ENCODE measurements at regions not wholly inside any gene's neighbourhood (a gene's known extent, or its start where the extent isn't known, plus 50 kb on each side); places are given as distances from the start of the nearest gene placed in this dataset.

- H3K9me3 Mint-ChIP-seq = peaks cover 12 to 15% (median 12%) of the 10 kb centered on the region in 3 donors
- peaks cover 0 to 2% of the 10 kb centered on the region in 2 donors for H3K27me3 Mint-ChIP-seq
- H3K27ac ChIP-seq (ENCODE audit: low read length) = no peak overlapping the region
These were observed 78.4 kb upstream of the CDH11 start for GRCh38 chr16:65200156-65200773.

GRCh38 chr16:65196420-65197075, 74.7 kb upstream of the CDH11 start:
- Mint-ChIP-seq H3K27me3 (peaks cover 0 to 4% of the 10 kb centered on the region in 2 donors), H3K4me3 (no peak overlapping the region), H3K27ac (no peak overlapping the region), H3K4me1 (no peaks in the 10 kb centered on the region), H3K9me3 (peaks cover 9 to 17% (median 12%) of the 10 kb centered on the region in 3 donors), H3K36me3 (no peaks in the 10 kb centered on the region)
- ATAC-seq (replicated peaks in 1 of 4) (no peak), DNase-seq (no peak)
- CTCF ChIA-PET = no interaction called here
- Histone ChIP-seq H3K36me3 (ENCODE audit: control insufficient read depth in 2 of 2, extremely low read depth in 1 of 2, insufficient read depth in 1 of 2, low read length in 1 of 2) (no peaks in the 10 kb centered on the region), H3K27ac (ENCODE audit: low read length) (no peak overlapping the region), H3K27me3 (replicated peaks in 1 of 2; ENCODE audit: control insufficient read depth in 2 of 2, extremely low read depth in 1 of 2, insufficient read depth in 2 of 2, low read length in 1 of 2) (no peaks in the 10 kb centered on the region), H3K4me3 (ENCODE audit: control insufficient read depth in 1 of 2, extremely low read depth in 1 of 2, low read length in 1 of 2) (no peak overlapping the region), H3K4me1 (ENCODE audit: control insufficient read depth in 1 of 2, extremely low read depth in 1 of 2, insufficient read depth in 2 of 2, low read length in 2 of 2) (no peaks in the 10 kb centered on the region), H3K9me3 (no peaks in the 10 kb centered on the region)
- POLR2A ChIA-PET = no interaction called here
- WGBS (ENCODE audit: insufficient coverage) = no CpG with 5 or more reads among the region's 6 CpGs

More at GRCh38 chr16:65200156-65200773, 78.4 kb upstream of the CDH11 start:
- CTCF ChIA-PET = no interaction called here
- Mint-ChIP-seq H3K4me3 (no peak overlapping the region), H3K27ac (no peak overlapping the region), H3K36me3 (no peaks in the 10 kb centered on the region), H3K4me1 (no peaks in the 10 kb centered on the region)
- H3K4me1 ChIP-seq (ENCODE audit: control insufficient read depth in 1 of 2, extremely low read depth in 1 of 2, insufficient read depth in 2 of 2, low read length in 2 of 2) = no peaks in the 10 kb centered on the region
- H3K27me3 ChIP-seq (replicated peaks in 1 of 2; ENCODE audit: control insufficient read depth in 2 of 2, extremely low read depth in 1 of 2, insufficient read depth in 2 of 2, low read length in 1 of 2) = no peaks in the 10 kb centered on the region
- no peaks in the 10 kb centered on the region for H3K9me3 ChIP-seq
- DNase-seq (no peak), ATAC-seq (replicated peaks in 1 of 4) (no peak)
- WGBS (ENCODE audit: insufficient coverage) = 91% methylated on average over 3 of the region's 5 CpGs
- H3K36me3 ChIP-seq (ENCODE audit: control insufficient read depth in 2 of 2, extremely low read depth in 1 of 2, insufficient read depth in 1 of 2, low read length in 1 of 2) = no peaks in the 10 kb centered on the region
- POLR2A ChIA-PET = no interaction called here
- no peak overlapping the region for H3K4me3 ChIP-seq (ENCODE audit: control insufficient read depth in 1 of 2, extremely low read depth in 1 of 2, low read length in 1 of 2)

- H3K4me3 ChIP-seq (ENCODE audit: control insufficient read depth in 1 of 2, extremely low read depth in 1 of 2, low read length in 1 of 2) = no peak overlapping the region
These were observed 74.1 kb upstream of the CDH11 start for GRCh38 chr16:65195998-65196397.

GRCh38 chr16:65185241-65185778, 63.4 kb upstream of the CDH11 start:
- Histone ChIP-seq H3K36me3 (ENCODE audit: control insufficient read depth in 2 of 2, extremely low read depth in 1 of 2, insufficient read depth in 1 of 2, low read length in 1 of 2) (no peaks in the 10 kb centered on the region), H3K4me3 (ENCODE audit: control insufficient read depth in 1 of 2, extremely low read depth in 1 of 2, low read length in 1 of 2) (no peak overlapping the region), H3K4me1 (ENCODE audit: control insufficient read depth in 1 of 2, extremely low read depth in 1 of 2, insufficient read depth in 2 of 2, low read length in 2 of 2) (no peaks in the 10 kb centered on the region), H3K27me3 (replicated peaks in 1 of 2; ENCODE audit: control insufficient read depth in 2 of 2, extremely low read depth in 1 of 2, insufficient read depth in 2 of 2, low read length in 1 of 2) (no peaks in the 10 kb centered on the region), H3K9me3 (no peaks in the 10 kb centered on the region), H3K27ac (ENCODE audit: low read length) (no peak overlapping the region)
- Mint-ChIP-seq H3K36me3 (no peaks in the 10 kb centered on the region), H3K27ac (no peak overlapping the region), H3K27me3 (no peaks in the 10 kb centered on the region), H3K4me3 (no peak overlapping the region), H3K4me1 (no peaks in the 10 kb centered on the region), H3K9me3 (peaks cover 15 to 20% (median 20%) of the 10 kb centered on the region in 3 donors)
- no peak for DNase-seq
- 50% methylated on average over 2 of the region's 3 CpGs for WGBS (ENCODE audit: insufficient coverage)
- CTCF ChIA-PET = no interaction called here
- POLR2A ChIA-PET = no interaction called here
- no peak for ATAC-seq (replicated peaks in 1 of 4)

More at GRCh38 chr16:65195998-65196397, 74.1 kb upstream of the CDH11 start:
- H3K36me3 ChIP-seq (ENCODE audit: control insufficient read depth in 2 of 2, extremely low read depth in 1 of 2, insufficient read depth in 1 of 2, low read length in 1 of 2) = no peaks in the 10 kb centered on the region
- peaks cover 0 to 4% of the 10 kb centered on the region in 2 donors for H3K27me3 Mint-ChIP-seq
- H3K9me3 Mint-ChIP-seq = peaks cover 9 to 17% (median 12%) of the 10 kb centered on the region in 3 donors
- H3K9me3 ChIP-seq = no peaks in the 10 kb centered on the region
- ATAC-seq (replicated peaks in 1 of 4) (no peak), DNase-seq (no peak)
- no CpG with 5 or more reads among the region's 2 CpGs for WGBS (ENCODE audit: insufficient coverage)
- H3K27me3 ChIP-seq (replicated peaks in 1 of 2; ENCODE audit: control insufficient read depth in 2 of 2, extremely low read depth in 1 of 2, insufficient read depth in 2 of 2, low read length in 1 of 2) = no peaks in the 10 kb centered on the region
- no peaks in the 10 kb centered on the region for H3K4me1 ChIP-seq (ENCODE audit: control insufficient read depth in 1 of 2, extremely low read depth in 1 of 2, insufficient read depth in 2 of 2, low read length in 2 of 2)
- no peaks in the 10 kb centered on the region for H3K4me1 Mint-ChIP-seq
- POLR2A ChIA-PET = no interaction called here
- CTCF ChIA-PET = no interaction called here
- H3K36me3 Mint-ChIP-seq = no peaks in the 10 kb centered on the region
- no peak overlapping the region for H3K4me3 Mint-ChIP-seq
- H3K27ac ChIP-seq (ENCODE audit: low read length) = no peak overlapping the region
- H3K27ac Mint-ChIP-seq = no peak overlapping the region

GRCh38 chr16:65181071-65181561, 59.3 kb upstream of the CDH11 start:
- H3K4me1 ChIP-seq (ENCODE audit: control insufficient read depth in 1 of 2, extremely low read depth in 1 of 2, insufficient read depth in 2 of 2, low read length in 2 of 2) = no peaks in the 10 kb centered on the region
- H3K27me3 Mint-ChIP-seq = no peaks in the 10 kb centered on the region
- WGBS (ENCODE audit: insufficient coverage) = no CpG with 5 or more reads among the region's 4 CpGs

GRCh38 chr16:65178151-65178550, 56.3 kb upstream of the CDH11 start:
- Histone ChIP-seq H3K9me3 (no peaks in the 10 kb centered on the region), H3K4me1 (ENCODE audit: control insufficient read depth in 1 of 2, extremely low read depth in 1 of 2, insufficient read depth in 2 of 2, low read length in 2 of 2) (no peaks in the 10 kb centered on the region), H3K27ac (ENCODE audit: low read length) (no peak overlapping the region), H3K36me3 (ENCODE audit: control insufficient read depth in 2 of 2, extremely low read depth in 1 of 2, insufficient read depth in 1 of 2, low read length in 1 of 2) (no peaks in the 10 kb centered on the region), H3K27me3 (replicated peaks in 1 of 2; ENCODE audit: control insufficient read depth in 2 of 2, extremely low read depth in 1 of 2, insufficient read depth in 2 of 2, low read length in 1 of 2) (no peaks in the 10 kb centered on the region), H3K4me3 (ENCODE audit: control insufficient read depth in 1 of 2, extremely low read depth in 1 of 2, low read length in 1 of 2) (no peak overlapping the region)
- no peak for ATAC-seq (replicated peaks in 1 of 4)
- Mint-ChIP-seq H3K4me3 (no peak overlapping the region), H3K27me3 (no peaks in the 10 kb centered on the region), H3K27ac (no peak overlapping the region), H3K9me3 (peaks cover 2 to 19% (median 8%) of the 10 kb centered on the region in 3 donors), H3K4me1 (no peaks in the 10 kb centered on the region), H3K36me3 (no peaks in the 10 kb centered on the region)
- POLR2A ChIA-PET = no interaction called here
- WGBS (ENCODE audit: insufficient coverage) = 83% methylated on average over 1 of the region's 4 CpGs
- CTCF ChIA-PET = no interaction called here
- no peak for DNase-seq

More at GRCh38 chr16:65181071-65181561, 59.3 kb upstream of the CDH11 start:
- ATAC-seq (replicated peaks in 1 of 4) = no peak
- H3K27ac Mint-ChIP-seq = no peak overlapping the region
- no peaks in the 10 kb centered on the region for H3K4me1 Mint-ChIP-seq
- POLR2A ChIA-PET = no interaction called here
- CTCF ChIA-PET = interaction anchor here in 1 of 2 donors (0.6 kb wide), 1 partner anchor 28 kb away, joined by 6 read pairs; no protein-coding TSS in a partner anchor
- Histone ChIP-seq H3K9me3 (no peaks in the 10 kb centered on the region), H3K27ac (ENCODE audit: low read length) (no peak overlapping the region), H3K36me3 (ENCODE audit: control insufficient read depth in 2 of 2, extremely low read depth in 1 of 2, insufficient read depth in 1 of 2, low read length in 1 of 2) (no peaks in the 10 kb centered on the region), H3K27me3 (replicated peaks in 1 of 2; ENCODE audit: control insufficient read depth in 2 of 2, extremely low read depth in 1 of 2, insufficient read depth in 2 of 2, low read length in 1 of 2) (no peaks in the 10 kb centered on the region), H3K4me3 (ENCODE audit: control insufficient read depth in 1 of 2, extremely low read depth in 1 of 2, low read length in 1 of 2) (no peak overlapping the region)
- no peaks in the 10 kb centered on the region for H3K36me3 Mint-ChIP-seq
- H3K9me3 Mint-ChIP-seq = peaks cover 7 to 15% (median 9%) of the 10 kb centered on the region in 3 donors
- no peak overlapping the region for H3K4me3 Mint-ChIP-seq
- no peak for DNase-seq

All from T-cell (primary cell).